ENCODE measurements at regions not wholly inside any gene's neighbourhood (a gene's known extent, or its start where the extent isn't known, plus 50 kb on each side); places are given as distances from the start of the nearest gene placed in this dataset.

- TF ChIP-seq FOSL1 (IDR thresholded peaks at IDR 0.05; ENCODE audit: low read depth) (no peak), EZH2phosphoT487 (IDR thresholded peaks at IDR 0.05; ENCODE audit: borderline replicate concordance) (no peak), POLR2A (IDR thresholded peaks at IDR 0.05; ENCODE audit: borderline replicate concordance, extremely low read depth, insufficient read depth, insufficient read length) (no peak), REST (IDR thresholded peaks at IDR 0.05; ENCODE audit: low read depth) (no peak), SIN3A (IDR thresholded peaks at IDR 0.05; ENCODE audit: low read depth) (no peak), SRF (IDR thresholded peaks at IDR 0.05; ENCODE audit: low read depth) (no peak), YY1 (IDR thresholded peaks at IDR 0.05; ENCODE audit: extremely low read depth, insufficient replicate concordance, low read depth, low read length) (no peak), CTCF (IDR thresholded peaks at IDR 0.05 in 2 of 3, conservative IDR thresholded peaks at IDR 0.05 in 1 of 3; ENCODE audit: borderline replicate concordance in 1 of 3, insufficient read depth in 1 of 3, low read depth in 2 of 3, low read length in 2 of 3) (no peak), POLR2AphosphoS5 (IDR thresholded peaks at IDR 0.05; ENCODE audit: low read depth, low read length) (no peak), ZNF274 (IDR thresholded peaks at IDR 0.05; ENCODE audit: low read depth, low read length) (no peak), EGR1 (IDR thresholded peaks at IDR 0.05; ENCODE audit: low read depth) (no peak), TCF7L2 (IDR thresholded peaks at IDR 0.05; ENCODE audit: borderline replicate concordance, extremely low read depth, insufficient read depth, insufficient read length) (no peak), EZH2 (IDR thresholded peaks at IDR 0.05) (no peak), MAX (IDR thresholded peaks at IDR 0.05) (no peak)
- no peaks in the 10 kb centered on the region for H3K79me2 ChIP-seq (ENCODE audit: insufficient read depth, low read length)
- H3K4me1 ChIP-seq (ENCODE audit: control insufficient read depth in 1 of 2, insufficient read depth in 2 of 2, low read length in 2 of 2): no peaks in the 10 kb centered on the region
- BruUV-seq (replicated peaks): no TSS peak
- no peaks in the 10 kb centered on the region for H3K27me3 ChIP-seq (ENCODE audit: insufficient read depth, low read length)
- ChIA-PET POLR2A (no interaction called here), RAD21 (ENCODE audit: low non-redundant PET in 1 of 2, low total read pairs in 2 of 2, uncharacterized antibody in 2 of 2, unreplicated experiment in 2 of 2) (no interaction called here), CTCF (no interaction called here)
- intact Hi-C loops (cut with micrococcal nuclease): no loop called here
- H3K9me3 ChIP-seq (ENCODE audit: control insufficient read depth in 1 of 2, insufficient read depth in 1 of 2, low read depth in 1 of 2, low read length in 2 of 2): peaks cover 0 to 4% of the 10 kb centered on the region in 2 experiments; a peak in 1 of 4 replicates
- H4K20me1 ChIP-seq (ENCODE audit: insufficient read depth): no peaks in the 10 kb centered on the region
- H3K4me3 ChIP-seq (replicated peaks in 1 of 2; ENCODE audit: low read depth in 1 of 2, low read length in 2 of 2): no peak overlapping the region
- H3K9ac ChIP-seq (ENCODE audit: low read length): no peak overlapping the region
- no peak for ATAC-seq
- no peaks in the 10 kb centered on the region for H3K36me3 ChIP-seq (ENCODE audit: control insufficient read depth in 1 of 2, insufficient read depth in 2 of 2, low read length in 2 of 2)
- H2AFZ ChIP-seq (ENCODE audit: low read depth, low read length, poor library complexity, severe bottlenecking): no peak overlapping the region
- H3K4me2 ChIP-seq (ENCODE audit: low read length): no peak overlapping the region
- no peak overlapping the region for H3K27ac ChIP-seq (ENCODE audit: low read depth, low read length)
- DNase-seq (ENCODE audit: low read depth, low spot score): no peak
- no peaks in the 10 kb centered on the region for H3K9me2 ChIP-seq (ENCODE audit: insufficient read depth)
Measured at GRCh38 chr20:52483382-52483781, 291.8 kb upstream of the ZFP64 start.

All from HCT116 (cell line).